HL-60/S4 treated with retinoic acid at 250 ng/mL for 4 days and 3 days (cell line): ENCODE measurements at regions not wholly inside any gene's neighbourhood (a gene's known extent, or its start where the extent isn't known, plus 50 kb on each side); places are given as distances from the start of the nearest gene placed in this dataset.
"Not testable (repeated sequence)": the region's sequence is repeated elsewhere in the genome, so short reads cannot be mapped to it uniquely, and the experiment has no call there.

Experiments used
- in situ Hi-C: fragments of 300-500 bp; cut with MboI; formaldehyde crosslinking; loops from 2 replicates; pipeline ENCODE4 v1.7.0; 2022; ENCODE audit warnings: low sequenced_read_pairs

DNA sequence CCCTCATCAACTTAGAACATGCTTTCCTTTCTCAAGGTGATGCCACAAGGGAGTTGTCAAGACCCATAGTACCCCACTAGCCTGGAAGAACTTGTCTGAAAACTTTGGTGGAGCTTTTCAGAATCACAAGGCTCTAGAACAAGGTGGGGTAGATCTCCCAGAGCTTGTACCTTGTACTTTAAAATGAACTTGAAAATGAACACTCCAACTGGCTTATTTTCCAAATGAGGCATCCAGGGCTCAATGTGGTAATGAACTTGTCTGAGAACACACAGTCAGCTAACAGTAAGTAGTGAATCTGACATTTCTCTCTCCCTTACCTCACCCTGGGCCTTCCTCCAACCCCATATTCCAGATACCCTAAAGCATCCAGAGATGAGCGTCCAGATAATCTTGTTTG is 81.8 kb upstream of the THBS1 start:
- in situ Hi-C loops: no loop called here

DNA sequence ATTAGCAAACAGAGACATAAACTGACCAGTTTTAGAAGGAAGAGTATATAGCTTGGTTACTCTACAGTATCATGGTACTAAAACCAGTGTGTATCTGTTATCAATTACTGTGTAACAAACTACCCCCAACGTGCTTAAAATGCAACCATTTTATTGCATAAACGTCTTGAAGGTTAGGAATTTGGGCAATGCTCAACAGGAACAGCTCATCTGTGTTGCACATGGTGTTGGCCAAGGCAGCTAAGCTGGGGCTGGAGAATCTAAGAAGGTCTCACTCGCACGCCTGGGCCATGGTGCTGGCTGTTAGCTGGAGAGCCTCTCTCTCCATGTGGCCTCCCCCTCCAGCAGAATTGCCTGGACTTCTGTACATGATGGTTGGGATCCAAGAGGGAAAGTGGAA is 81.2 kb upstream of the THBS1 start:
- in situ Hi-C loops: no loop called here

DNA sequence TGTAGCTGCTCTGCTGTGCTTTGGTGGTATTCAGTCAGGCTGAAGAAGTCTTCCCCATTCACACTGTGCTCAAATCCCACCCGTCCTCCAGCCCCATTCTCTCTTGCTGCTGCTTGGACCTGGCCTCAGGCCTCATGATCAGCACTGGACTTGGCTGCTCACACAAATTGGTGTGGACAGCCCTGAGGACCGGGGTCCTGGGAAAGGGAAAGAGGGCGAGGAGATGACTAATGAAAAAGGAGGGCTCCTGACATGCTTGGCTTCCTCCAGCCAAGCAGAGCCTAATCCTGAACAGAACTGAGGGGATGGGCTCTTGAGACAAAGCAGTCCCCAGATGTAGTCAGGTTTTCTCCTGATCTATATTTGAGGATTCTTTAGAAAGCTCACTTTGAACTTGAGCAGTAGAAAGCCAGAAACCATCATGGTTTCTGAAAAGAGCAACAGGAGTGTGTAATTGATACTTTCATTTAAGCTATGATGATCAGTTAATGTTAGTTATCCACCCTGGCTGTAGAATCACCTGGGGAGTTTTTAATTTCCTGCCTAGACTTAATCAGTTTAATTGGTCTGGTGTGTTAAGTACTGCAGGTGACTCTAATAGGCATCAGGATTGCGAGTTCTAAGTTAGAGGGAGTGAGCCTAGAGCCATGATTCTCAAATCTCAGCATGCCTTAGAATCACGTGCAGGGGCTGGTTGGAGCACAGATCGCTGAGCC is 79.4 kb upstream of the THBS1 start:
- in situ Hi-C loops: no loop called here

DNA sequence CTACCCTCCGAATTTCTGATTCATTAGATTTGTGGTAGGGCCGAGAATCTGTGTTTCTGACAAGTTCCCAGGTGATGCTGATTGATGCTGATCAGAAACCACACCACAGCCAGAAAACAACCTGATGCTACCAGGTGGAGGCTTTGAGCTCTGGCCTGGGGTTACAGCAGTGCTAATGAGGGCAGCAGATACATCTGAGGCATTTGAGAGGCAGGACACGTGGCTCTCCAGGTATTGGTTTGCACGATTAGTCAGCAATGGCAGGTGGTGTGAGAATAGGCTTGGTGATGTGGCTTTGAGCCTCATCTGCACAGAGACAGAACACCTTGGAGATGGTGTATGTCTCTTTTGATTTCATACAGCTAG is 78.8 kb upstream of the THBS1 start:
- in situ Hi-C loops: no loop called here

DNA sequence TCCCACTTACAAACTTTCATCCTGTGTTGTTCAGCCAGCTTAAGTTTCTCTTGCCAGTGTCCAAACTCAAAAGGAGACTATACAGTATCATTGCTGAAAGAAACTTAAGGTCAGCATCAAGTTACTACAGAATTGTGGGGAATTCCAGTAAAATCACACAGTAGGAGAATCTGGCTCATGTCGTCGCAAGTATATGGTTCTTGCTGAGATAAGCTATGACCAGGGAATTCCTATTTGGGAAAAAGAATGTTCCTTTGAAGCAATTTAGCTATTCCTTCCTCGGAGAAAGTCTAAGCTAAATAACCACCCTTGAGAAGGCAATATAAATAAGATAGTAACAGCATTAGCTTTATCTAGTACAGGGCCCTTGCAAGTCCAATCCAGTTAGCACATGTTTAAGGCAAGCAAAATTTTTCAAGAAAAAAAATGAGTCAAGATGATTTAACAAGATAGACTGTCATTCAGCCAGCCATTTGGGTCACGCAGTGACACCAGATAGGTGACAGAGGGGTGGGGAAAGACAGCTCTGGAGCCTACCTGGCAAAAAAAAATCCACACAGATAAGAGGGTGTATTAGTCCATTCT is 78.2 kb upstream of the THBS1 start:
- in situ Hi-C loops: no loop called here

DNA sequence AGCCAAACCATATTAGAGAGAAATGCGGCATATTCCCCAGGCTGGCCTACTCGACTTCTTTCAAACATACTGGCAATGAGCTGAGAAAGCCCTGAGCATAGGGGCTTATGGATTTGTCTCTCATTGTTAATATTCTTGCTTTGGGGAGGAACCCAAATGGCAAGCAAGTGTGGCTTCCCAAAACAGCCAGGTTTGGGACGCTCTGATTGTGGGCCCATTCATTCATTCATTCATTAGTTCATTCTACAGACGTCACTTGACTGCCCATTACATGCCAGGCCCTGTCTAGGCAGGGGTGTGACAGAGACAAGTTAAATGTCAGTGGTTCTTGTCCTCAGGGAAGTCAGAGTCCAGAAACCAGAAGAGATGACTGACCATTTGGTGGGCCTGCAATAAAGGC is 77.4 kb upstream of the THBS1 start:
- in situ Hi-C loops: no loop called here

DNA sequence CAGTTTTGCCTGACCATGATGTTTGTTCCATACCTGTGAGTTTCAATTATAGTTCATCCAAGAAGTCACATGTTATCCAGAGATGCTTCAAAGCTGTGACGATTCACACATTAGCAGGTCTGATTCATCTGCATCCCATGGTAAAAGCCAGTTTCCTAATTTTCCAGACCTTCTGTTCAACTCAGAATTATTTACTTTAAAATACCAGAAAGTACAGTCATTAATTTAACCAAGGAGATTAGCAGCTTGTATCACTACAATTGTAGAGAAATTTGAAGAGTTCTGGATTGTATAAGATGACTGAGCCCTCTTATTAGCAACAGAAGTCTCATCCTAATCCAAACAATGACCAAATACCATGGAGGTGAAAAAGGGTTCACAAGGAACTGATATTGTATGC is 76.1 kb upstream of the THBS1 start:
- in situ Hi-C loops: no loop called here

DNA sequence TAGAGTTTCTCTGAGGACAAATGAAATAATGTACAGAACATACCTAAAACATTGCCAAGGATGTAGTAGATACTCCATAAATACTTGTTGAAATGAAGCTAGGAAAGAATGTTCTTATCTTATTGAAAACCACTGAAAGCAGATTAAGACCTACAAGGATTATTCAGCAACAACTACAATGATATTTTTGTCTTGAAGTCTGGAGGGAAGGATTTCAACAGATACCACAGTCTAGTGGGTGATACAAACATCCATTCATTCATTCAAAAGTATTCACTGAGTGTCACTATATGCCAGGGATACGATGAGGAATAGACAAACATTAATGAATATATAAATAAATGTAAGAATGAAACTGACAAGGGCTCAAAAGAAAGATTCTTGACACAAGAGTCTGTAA is 74.7 kb upstream of the THBS1 start:
- in situ Hi-C loops: no loop called here

DNA sequence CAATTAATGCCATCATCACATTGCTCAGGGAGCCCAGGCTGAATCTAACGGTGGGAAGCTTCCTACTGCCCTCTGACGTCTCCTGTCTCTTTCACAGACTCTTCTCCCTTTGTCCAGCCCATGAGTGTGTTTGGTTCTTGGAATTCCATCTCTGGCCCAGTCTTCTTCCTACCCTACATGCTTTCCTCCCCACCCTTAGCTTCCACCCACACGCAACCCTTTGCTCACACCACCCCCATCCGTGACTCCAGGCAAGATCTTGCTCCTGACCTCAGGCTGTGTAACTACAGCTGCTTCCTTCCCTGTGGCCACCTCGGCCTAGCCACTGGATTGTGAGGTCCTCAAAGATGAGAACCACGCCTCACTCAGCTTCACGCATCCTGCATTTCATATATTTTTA is 72.3 kb upstream of the THBS1 start:
- in situ Hi-C loops: no loop called here

DNA sequence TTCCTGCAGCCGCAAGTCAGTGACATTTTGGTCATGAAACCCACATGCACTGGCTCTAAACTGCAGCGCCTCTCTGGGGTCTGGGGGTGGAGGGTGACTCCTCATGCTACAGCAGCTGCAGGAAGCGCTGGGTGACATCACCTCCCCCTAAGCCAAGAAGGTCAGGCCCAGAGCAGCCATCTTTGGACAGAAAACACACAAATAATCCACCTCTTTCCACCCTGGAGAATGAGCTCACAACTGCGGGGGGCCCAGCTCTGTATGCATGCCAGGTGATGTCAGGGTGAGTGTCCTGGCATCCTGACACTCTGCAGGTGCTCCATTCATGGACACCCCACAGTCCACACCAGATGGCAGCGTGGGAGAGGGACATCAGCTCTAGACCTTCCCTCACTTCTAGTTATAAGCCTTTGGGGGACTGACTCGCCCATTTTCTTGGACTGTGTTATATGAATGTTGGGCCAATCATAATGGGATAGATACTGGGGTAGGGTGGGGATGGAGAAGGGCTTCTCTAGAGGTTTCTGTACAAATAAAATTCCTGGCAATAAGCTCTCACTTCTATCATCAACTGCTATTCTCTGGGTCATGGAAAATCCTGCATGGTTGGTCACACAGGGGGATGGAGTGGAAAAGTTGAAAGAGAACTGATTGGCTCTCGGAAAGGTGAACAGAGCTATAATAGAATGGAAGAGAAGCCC is 70.7 kb upstream of the THBS1 start:
- in situ Hi-C loops: no loop called here

DNA sequence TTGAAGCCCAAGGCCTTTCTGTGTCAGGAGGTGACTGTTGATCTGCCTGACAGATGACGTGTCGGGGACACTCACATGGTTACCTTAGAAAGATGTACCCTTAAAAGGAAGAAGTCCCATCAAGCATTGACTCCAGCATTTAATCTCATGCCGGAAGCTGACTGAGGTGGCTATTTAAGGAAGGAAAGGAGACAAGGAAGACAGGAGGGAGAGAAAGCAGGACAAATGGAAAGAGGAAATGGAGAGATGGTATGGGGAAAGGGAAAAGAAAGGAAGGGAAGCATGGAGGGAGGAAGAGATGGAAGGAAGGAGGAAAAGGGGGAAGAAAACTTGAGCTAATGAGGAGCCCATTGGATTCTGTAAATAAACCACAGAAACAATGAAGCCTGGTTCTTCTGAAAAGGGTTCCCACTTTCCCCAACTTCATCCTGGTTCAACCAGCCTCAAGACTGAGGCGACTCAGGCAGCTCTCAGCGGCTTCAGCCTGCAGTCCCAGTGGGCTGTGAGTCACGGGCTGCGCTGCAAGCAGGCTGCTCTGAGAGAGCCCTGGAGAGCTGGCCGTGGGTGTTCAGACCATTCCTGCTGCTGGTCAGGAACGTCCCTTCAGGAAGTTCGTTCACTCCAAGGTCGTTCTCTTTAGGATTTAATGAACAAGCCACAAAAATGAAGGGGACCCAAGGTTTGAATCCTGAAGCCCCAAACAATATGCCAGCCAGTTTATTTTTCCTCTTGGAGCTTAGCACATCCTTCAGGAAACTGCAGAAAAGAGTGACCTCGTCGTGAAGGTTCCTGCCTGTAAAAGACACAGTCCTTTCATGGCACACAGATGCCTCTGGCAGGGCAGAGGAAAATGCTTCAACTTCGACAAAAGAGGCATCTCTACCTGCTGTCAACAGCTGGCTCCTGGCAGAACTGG is 69.6 kb upstream of the THBS1 start:
- in situ Hi-C loops: no loop called here

DNA sequence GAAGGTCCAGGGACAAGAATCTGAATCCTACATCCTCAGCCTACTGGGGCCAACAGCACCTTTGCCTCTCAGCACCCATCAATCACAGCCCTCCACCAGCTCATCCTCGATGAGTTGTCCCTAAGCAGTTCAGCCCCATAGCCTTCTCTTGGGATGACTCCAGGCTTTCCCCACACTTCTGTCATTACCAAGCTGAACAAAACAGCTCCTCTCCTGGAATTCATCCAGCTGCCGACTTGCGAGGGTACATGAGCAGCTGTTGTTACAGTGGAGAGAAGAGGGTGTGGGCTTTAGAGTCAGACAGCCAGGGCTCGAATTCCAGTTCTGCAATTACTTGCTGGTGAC is 69.0 kb upstream of the THBS1 start:
- in situ Hi-C loops: no loop called here

DNA sequence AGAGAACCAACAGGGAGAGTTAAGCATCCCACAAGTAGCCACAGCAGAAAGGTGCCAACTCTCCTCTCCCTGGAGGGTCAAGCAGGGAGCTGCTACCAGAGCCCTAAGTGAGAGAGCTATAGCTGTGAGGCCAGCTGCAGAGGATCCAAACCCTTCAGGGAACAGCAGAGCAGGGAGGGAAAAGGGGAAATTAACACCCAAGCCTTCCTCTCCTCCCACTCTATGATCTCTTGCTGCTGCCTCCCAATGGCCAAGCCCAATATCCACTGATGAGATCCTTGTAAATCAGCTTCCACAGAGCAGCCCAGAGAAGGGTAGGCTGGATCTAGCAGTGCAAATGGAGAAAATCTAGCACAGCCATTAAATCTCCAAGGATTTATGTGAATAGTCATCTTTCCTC is 68.2 kb upstream of the THBS1 start:
- in situ Hi-C loops: no loop called here

DNA sequence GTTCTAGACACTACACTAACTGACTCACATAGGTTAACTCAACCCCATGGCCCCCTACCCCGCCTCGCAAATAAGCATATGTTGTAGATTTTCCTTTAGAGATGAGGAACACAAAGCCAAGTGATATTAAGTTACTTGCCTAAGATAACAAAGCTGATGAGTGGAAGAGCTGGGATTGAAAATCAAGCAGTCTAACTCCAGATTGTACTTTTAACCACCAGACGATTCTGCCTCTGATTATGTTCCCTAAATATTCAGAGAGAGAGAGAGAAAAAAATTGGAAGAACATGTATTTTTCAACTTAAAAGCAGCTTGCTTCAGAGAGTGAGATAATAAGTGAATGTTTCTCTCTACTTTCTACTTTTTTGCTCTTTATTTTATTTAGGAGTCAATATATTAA is 66.9 kb upstream of the THBS1 start:
- in situ Hi-C loops: no loop called here

DNA sequence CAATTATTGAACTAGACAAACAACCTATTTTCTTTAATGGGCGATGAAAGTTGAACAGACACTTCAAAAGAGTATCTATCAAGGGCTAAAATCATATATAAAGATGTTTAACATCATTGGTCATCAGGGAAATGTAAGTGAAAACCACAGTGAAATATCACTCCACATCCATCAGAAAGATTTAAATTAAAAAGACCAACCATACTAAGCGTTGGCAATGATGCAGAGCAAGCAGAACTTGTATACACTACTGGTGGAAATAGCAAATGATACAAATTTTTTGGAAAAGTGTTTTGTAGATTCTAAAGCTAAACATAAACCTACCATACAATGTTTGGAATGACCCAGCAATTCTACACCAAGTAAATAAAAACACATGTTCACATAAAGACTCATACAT is 65.9 kb upstream of the THBS1 start:
- in situ Hi-C loops: no loop called here

DNA sequence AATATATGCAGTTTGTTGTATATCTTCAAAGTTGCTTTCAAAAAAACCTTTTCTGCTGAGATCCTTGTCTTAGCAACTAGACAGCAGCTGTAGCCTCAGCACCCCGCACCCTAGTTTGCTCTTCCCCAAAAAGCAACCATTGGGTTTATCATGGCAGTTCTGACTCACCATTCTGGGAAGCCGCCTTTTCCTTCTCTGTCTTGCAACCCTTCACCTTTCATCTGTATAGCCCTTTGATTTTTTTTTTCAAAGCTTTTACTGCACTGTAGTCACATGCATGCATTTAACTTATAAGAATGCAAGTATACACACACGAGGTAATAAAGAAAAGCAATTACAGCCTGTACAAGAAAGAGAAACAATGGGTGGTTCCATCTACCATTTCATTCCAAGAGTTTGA is 65.1 kb upstream of the THBS1 start:
- in situ Hi-C loops: no loop called here

DNA sequence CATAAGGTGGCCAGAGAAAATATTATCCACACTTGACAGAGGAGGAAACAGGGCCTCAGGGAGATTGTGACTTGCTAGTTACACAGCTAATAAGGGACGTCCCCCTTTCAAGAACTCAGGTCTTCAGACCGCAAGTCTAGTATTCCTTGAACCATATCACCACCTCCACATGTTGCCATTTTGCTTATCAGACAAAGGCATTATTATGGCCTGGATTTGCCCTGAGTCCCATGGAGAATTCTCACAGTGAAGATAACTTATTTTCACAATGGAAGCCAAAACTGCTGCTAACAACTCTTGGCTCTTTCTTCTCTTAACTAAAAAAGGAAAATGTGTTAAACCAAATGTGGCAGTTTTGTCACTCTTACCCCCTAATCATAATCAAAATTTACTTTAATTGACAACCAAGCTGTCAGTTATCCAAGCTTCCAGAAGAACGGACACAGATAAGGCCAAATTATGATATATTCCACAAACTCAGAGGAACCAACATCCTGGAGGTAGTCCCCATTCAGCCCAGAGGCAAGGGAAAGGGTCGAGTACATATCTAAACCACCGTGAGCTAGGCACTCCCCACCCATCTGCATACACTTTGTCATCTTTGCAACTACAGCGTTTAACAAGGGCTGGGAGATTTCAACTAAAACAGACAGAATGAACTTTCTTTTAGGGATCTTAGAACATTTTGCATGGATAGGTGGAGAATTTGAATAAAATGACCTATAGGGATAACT is 63.6 kb upstream of the THBS1 start:
- in situ Hi-C loops: no loop called here

DNA sequence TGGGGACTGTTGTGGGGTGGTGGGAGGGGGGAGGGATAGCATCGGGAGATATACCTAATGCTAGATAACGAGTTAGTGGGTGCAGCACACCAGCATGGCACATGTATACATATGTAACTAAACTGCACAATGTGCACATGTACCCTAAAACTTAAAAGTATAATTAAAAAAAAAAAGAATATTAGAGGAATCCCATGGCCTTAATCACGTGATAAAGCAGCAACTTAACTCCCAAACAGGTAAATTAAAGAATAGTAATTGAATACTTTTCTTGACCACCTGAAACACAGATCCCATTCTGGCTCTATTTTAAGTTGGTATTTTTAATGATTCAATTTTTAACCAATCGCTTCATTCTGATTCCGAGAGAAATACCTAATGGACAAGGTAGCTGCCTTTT is 56.9 kb upstream of the THBS1 start:
- in situ Hi-C loops: not testable (repeated sequence)

DNA sequence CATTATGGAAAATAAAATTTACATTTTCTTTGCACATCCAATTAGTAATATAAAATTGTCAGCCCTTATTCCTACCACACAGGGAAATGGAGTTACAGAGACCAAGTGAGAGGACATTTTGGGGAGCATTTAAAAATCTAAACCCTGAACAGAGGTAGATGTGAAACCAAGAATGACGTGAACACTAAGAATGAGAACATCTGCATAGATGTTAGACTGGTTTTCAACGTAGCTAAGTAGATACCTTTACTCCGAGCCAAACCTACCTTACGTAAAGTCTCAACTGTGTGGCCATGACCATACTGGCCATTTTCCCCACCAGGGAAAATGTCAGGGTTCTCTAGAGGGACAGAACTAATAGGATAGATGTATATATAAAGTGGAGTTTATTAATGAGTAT is 51.4 kb upstream of the THBS1 start:
- in situ Hi-C loops: no loop called here

DNA sequence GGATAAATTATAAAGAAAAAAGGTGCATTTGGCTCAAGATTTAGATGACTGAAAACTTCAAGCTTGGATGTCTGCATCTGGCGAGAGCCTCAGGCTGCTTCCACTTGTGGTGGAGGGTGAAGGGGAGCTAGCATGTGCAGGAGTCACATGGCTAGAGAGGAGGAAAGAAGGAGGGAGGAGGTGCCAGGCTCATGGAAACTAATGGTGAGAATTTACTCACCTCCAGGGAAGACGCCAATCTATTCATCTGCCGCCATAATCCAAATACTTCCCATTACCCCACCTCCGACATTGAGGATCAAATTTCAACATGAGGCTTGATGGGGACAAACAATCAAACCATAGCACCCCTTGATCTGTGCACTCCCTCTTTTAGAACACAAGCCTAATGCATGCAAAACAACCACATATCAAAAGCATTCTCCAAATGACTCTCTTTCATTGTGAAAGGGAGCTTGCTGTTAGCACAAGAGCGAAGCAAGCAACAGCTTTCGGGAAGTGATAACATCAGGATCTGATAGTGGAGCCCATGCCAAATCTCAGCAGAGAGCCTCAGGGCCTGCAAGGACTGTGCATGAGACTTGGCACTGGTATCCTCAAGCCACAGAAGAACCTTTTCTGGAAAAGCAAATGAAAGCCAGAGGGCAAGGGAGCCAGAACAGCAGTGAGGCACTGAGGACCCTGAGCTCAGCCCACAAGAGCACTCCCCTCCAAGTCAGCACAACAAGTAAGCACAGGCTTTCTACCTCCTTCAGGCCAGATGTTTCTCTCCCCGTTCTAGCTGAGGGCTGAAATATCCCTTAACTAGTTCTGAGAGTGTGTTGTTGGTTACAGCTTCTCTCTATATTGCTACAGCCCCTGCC is 50.2 kb upstream of the THBS1 start:
- in situ Hi-C loops: no loop called here
